ENCODE measurements at regions not wholly inside any gene's neighbourhood (a gene's known extent, or its start where the extent isn't known, plus 50 kb on each side); places are given as distances from the start of the nearest gene placed in this dataset.

- TF ChIP-seq CHD2 (IDR thresholded peaks at IDR 0.05; ENCODE audit: low read length, partially characterized antibody) (no peak), POLR2AphosphoS2 (conservative IDR thresholded peaks at IDR 0.05; ENCODE audit: low read length) (no peak), CBX2 (IDR thresholded peaks at IDR 0.05; ENCODE audit: borderline replicate concordance, low read depth) (no peak), KDM5A (IDR thresholded peaks at IDR 0.05) (no peak), NFE2L2 (conservative IDR thresholded peaks at IDR 0.05; ENCODE audit: low read length) (no peak), FOXS1 (CRISPR knock-in tag; IDR thresholded peaks at IDR 0.05) (no peak)
- DNase-seq (ENCODE audit: low read depth in 1 of 2, low spot score in 1 of 2) = no peak
- Histone ChIP-seq H3K4me3 (no peak overlapping the region), H3K4me1 (peaks cover 7% of the 10 kb centered on the region; the same call in 1 of the 3 replicates), H3K4me2 (no peak overlapping the region), H3K27ac (no peak overlapping the region), H3K9me3 (no peaks in the 10 kb centered on the region)
- ATAC-seq = no peak
- FAIRE-seq = no peak
- ChIA-PET CTCF (no interaction called here), POLR2A (no interaction called here)
- WGBS (ENCODE audit: missing lambda C conversion rate) = 85% methylated on average over 8 of the region's 8 CpGs
Observed at GRCh38 chr21:45350206-45350854, 54.6 kb upstream of the COL18A1 start.

- Histone ChIP-seq H3K4me2 (no peak overlapping the region), H3K4me3 (no peak overlapping the region), H3K27ac (no peak overlapping the region), H3K9me3 (no peaks in the 10 kb centered on the region), H3K4me1 (peaks cover 7% of the 10 kb centered on the region; the same call in 1 of the 3 replicates)
- WGBS (ENCODE audit: missing lambda C conversion rate) = 98% methylated on average over 6 of the region's 22 CpGs
- no peak for TF ChIP-seq CHD4 (IDR thresholded peaks at IDR 0.05; ENCODE audit: borderline replicate concordance)
- no peak for TF ChIP-seq TFCP2L1 (CRISPR knock-in tag; IDR thresholded peaks at IDR 0.05)
- no peak for TF ChIP-seq EP300 (IDR thresholded peaks at IDR 0.05)
- TF ChIP-seq MAZ (IDR thresholded peaks at IDR 0.05; ENCODE audit: borderline replicate concordance, low read depth, low read length) = no peak
- POLR2A ChIA-PET = no interaction called here
- CTCF ChIA-PET = no interaction called here
- no peak for FAIRE-seq
- no peak for ATAC-seq
- DNase-seq (ENCODE audit: low read depth in 1 of 2, low spot score in 1 of 2) = no peak
Observed at GRCh38 chr21:45351061-45351460, 53.9 kb upstream of the COL18A1 start.

- no peak for TF ChIP-seq EHMT2 (IDR thresholded peaks at IDR 0.05; ENCODE audit: low read depth)
- TF ChIP-seq CHD2 (IDR thresholded peaks at IDR 0.05; ENCODE audit: low read length, partially characterized antibody) = no peak
- TF ChIP-seq HOXB5 (CRISPR knock-in tag; IDR thresholded peaks at IDR 0.05) = no peak
- TF ChIP-seq, protein P1, sequence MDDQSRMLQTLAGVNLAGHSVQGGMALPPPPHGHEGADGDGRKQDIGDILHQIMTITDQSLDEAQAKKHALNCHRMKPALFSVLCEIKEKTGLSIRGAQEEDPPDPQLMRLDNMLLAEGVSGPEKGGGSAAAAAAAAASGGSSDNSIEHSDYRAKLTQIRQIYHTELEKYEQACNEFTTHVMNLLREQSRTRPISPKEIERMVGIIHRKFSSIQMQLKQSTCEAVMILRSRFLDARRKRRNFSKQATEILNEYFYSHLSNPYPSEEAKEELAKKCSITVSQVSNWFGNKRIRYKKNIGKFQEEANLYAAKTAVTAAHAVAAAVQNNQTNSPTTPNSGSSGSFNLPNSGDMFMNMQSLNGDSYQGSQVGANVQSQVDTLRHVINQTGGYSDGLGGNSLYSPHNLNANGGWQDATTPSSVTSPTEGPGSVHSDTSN (IDR thresholded peaks at IDR 0.05) = no peak
- TF ChIP-seq CTCF (IDR thresholded peaks at IDR 0.05) = no peak
- no peak for TF ChIP-seq MAFK (IDR thresholded peaks at IDR 0.05; ENCODE audit: partially characterized antibody)
- no peak for TF ChIP-seq HDAC2 (IDR thresholded peaks at IDR 0.05)
- TF ChIP-seq NPAS2 (CRISPR knock-in tag; IDR thresholded peaks at IDR 0.05; ENCODE audit: borderline replicate concordance) = no peak
- no peak for TF ChIP-seq NR3C1 (IDR thresholded peaks at IDR 0.05)
- TF ChIP-seq CHD4 (IDR thresholded peaks at IDR 0.05; ENCODE audit: borderline replicate concordance) = no peak
- no peak for TF ChIP-seq FOSL2 (IDR thresholded peaks at IDR 0.05)
- TF ChIP-seq FOSL2 (CRISPR knock-in tag; IDR thresholded peaks at IDR 0.05) = no peak
- no peak for TF ChIP-seq FOSB (CRISPR knock-in tag; IDR thresholded peaks at IDR 0.05)
- no peak for TF ChIP-seq MYC (IDR thresholded peaks at IDR 0.05; ENCODE audit: borderline replicate concordance, low read length)
- TF ChIP-seq ZSCAN20 (CRISPR knock-in tag; IDR thresholded peaks at IDR 0.05) = no peak
- TF ChIP-seq GATA3 (IDR thresholded peaks at IDR 0.05; ENCODE audit: borderline replicate concordance) = no peak
- no peak for TF ChIP-seq SMC3 (IDR thresholded peaks at IDR 0.05)
- TF ChIP-seq, protein P2, sequence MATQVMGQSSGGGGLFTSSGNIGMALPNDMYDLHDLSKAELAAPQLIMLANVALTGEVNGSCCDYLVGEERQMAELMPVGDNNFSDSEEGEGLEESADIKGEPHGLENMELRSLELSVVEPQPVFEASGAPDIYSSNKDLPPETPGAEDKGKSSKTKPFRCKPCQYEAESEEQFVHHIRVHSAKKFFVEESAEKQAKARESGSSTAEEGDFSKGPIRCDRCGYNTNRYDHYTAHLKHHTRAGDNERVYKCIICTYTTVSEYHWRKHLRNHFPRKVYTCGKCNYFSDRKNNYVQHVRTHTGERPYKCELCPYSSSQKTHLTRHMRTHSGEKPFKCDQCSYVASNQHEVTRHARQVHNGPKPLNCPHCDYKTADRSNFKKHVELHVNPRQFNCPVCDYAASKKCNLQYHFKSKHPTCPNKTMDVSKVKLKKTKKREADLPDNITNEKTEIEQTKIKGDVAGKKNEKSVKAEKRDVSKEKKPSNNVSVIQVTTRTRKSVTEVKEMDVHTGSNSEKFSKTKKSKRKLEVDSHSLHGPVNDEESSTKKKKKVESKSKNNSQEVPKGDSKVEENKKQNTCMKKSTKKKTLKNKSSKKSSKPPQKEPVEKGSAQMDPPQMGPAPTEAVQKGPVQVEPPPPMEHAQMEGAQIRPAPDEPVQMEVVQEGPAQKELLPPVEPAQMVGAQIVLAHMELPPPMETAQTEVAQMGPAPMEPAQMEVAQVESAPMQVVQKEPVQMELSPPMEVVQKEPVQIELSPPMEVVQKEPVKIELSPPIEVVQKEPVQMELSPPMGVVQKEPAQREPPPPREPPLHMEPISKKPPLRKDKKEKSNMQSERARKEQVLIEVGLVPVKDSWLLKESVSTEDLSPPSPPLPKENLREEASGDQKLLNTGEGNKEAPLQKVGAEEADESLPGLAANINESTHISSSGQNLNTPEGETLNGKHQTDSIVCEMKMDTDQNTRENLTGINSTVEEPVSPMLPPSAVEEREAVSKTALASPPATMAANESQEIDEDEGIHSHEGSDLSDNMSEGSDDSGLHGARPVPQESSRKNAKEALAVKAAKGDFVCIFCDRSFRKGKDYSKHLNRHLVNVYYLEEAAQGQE (IDR thresholded peaks at IDR 0.05) = no peak
- no peak for TF ChIP-seq RAD21 (conservative IDR thresholded peaks at IDR 0.05 in 1 of 2, IDR thresholded peaks at IDR 0.05 in 1 of 2)
- FAIRE-seq = no peak
- no peak overlapping the region for H3K4me2 ChIP-seq
Observed at GRCh38 chr21:45351526-45352275, 53.3 kb upstream of the COL18A1 start.

More at GRCh38 chr21:45351526-45352275, 53.3 kb upstream of the COL18A1 start:
- CTCF ChIA-PET = interaction anchor here (1.1 kb wide), 1 partner anchor 59 kb away, joined by 4 read pairs; no protein-coding TSS in a partner anchor
- no peak overlapping the region for H3K4me3 ChIP-seq
- no peak for DNase-seq (ENCODE audit: low read depth in 1 of 2, low spot score in 1 of 2)
- peaks cover 6% of the 10 kb centered on the region; the same call in 1 of the 3 replicates for H3K4me1 ChIP-seq
- H3K9me3 ChIP-seq = no peaks in the 10 kb centered on the region
- POLR2A ChIA-PET = no interaction called here
- 72% methylated on average over 6 of the region's 12 CpGs for WGBS (ENCODE audit: missing lambda C conversion rate)
- no peak for ATAC-seq
- peak overlapping the region in 1 of 2 experiments; percentile 61; a peak in 3 of 6 replicates for H3K27ac ChIP-seq
